Fibroblast of skin of right biceps (primary cell): ENCODE measurements at regions not wholly inside any gene's neighbourhood (a gene's known extent, or its start where the extent isn't known, plus 50 kb on each side); places are given as distances from the start of the nearest gene placed in this dataset.
"Not testable (repeated sequence)": the region's sequence is repeated elsewhere in the genome, so short reads cannot be mapped to it uniquely, and the experiment has no call there.

ENCODE experiments used
- DNase-seq: peaks from one replicate; pipeline ENCODE4 v3.0.0-alpha.2; 2013

DNA sequence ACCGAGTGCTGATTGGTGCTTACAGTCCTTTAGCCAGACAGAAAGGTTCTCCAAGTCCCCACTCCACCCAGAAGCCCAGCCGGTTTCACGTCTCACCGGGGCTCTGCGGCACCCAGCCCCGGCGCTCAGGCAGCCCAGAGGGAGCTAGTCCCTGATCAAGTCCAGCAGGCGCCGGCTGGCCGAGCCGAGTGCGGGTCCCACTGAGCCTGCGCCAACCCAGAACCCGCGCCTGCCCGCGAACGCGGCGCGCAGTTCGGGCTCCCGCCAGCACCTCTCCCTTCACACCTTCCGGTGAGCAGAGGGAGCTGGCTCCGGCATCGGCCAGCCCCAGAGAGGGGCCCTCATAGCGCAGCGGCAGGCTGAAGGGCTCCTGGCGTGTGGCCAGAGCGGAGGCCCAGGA, 481.6 kb upstream of the CHD1 start:
- DNase-seq: not testable (repeated sequence)

DNA sequence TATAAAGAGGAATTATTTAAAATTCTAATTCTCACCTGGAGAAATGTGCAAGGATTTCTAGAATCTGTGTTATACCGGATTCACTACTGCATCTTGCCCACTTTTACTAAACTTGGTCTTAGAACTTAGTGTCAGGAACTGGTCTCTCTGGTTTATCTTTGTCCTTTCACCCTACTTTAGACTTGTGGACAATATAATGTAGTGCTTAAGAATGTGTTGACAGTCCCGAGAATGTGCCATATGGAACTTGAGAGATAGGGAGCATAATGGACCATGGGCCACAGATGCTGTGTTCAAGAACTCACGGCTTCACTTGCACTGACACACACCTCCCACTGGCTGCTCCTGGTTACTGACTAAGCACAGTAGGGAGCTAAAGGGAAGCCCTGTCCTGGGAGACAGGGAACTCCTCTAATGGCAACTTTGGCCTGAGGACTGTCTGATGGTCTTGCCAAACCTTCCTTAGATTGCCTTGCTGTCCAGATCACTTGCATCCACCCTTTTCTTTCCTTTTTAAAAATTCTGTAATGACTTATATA, 476.0 kb upstream of the CHD1 start:
- not testable (repeated sequence) for DNase-seq

DNA sequence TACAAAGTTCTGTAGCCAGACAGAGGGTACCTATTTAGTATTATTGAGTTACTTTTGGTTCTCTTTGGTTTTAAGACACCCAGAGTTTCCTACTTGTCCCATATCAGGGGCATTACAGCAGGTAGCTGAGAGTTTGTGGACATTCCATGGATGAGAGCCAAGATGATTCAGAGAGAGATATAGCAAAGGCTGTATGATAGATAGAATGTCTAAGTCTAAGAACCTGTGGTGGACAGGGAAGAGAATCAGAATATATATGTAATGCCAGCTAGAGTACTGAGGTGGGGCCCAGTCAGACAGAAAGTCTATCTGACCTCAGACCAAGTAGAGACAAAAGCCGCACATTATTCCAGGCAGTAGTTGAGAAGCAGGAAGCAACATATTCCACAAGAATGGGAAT, 471.8 kb upstream of the CHD1 start:
- DNase-seq: not testable (repeated sequence)

GRCh38 chr5:99398976-99399375, 470.2 kb upstream of the CHD1 start:
- DNase-seq: no peak

DNA sequence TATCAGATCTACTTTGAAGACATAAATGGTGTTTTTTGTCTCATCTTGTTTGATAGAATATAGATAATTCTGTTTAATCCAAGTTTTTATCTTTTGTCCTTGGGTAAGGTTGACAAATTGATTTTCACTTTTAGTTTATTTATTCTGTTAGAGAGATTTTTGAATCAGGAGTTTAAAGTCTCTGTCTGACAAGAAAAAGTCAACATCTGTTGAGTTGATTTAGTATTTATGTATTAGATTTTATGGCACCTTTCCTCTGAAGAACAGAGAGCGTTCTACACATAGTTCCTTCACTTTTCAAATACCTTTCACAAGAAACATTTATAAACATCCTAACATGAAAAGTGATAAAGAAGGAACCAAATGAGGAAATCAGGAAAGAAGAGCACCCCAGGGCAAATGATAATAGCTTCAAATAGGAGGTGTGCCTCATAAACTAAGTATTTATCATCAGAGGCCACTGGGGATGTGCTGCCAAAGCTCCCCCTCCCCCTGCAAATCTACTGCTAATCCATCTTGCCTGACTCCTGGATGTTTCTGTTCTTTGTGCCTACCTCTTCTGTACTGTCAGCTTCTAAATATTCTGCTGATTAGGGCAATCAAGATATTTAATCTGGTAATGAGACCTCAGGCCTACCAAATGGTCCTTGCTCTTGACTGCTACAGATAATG, 457.7 kb upstream of the CHD1 start:
- no peak for DNase-seq

DNA sequence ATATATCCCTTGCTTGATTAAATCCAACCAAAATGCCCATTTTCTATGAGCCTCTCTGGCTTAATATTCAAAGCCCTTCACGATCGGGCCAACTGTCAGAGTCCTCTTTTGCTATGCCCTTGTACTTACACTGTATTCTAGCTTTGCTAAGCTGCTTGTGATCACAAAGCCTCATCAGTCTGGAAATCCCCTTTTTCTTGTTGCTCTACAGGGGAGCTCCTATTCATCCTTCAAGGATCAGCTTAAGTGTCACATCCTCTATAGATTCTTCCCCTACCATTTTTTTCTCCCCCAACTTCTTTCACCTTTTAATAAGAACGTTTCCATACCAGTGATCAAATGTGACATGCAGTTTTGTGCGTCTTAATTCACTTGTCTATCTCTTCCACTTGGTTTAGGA, 450.4 kb upstream of the CHD1 start:
- no peak for DNase-seq

DNA sequence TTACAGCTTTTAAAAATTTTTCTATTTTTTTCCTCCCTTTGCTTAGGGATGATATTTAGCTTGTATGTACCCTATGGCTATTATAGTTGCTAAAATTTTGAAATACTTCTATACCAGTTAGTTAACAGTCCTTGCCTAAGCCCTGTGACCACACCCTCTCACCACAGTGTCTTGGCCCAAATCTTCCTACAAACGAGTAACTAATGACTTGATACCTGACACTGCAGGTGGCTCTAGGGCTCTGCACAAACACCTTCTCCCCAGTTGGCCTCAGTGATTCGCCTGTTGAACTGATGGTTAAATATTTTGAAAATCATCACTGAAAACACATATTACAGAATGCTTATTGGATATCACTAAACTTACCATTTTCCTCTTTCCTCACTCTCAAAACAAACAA, 449.6 kb upstream of the CHD1 start:
- DNase-seq: no peak

DNA sequence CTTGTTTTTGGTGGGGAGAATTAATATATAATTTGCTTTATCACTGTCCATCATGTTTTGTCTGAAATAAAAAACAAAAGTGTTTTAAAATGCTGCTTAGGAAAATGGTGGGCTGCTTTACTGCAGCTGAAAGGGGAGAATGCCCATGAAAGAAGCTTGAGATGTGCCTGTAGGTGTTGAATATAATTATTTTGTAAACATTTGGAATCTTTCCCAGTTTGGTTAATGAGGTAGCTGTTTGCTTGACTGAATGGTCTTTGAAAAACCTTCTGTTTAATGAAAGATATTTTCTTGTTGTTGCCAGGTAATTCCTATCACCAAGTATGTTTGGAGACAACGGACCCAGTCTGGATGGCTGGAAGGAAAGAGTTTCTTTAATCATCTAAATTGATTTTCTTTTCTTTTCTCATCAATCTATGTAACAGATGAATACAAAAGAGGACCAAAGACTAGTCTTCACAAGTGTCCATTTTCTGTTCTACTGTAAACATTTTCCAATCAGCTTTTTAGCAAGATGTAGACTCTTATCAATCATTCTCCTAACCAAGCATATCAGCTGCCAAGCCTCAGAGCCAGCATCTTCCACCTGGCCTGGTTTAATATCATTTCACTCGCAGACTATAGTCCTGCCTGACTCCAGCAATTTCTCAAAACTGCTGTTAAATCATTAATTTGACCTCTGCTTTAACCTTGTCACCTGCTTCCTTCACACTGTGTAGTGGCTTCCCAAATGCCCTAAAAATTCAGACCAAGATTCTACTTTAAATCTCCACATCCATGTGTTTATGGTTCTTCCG, 441.2 kb upstream of the CHD1 start:
- no peak for DNase-seq

- no peak for DNase-seq
These were observed 439.9 kb upstream of the CHD1 start for GRCh38 chr5:99368726-99369125.

DNA sequence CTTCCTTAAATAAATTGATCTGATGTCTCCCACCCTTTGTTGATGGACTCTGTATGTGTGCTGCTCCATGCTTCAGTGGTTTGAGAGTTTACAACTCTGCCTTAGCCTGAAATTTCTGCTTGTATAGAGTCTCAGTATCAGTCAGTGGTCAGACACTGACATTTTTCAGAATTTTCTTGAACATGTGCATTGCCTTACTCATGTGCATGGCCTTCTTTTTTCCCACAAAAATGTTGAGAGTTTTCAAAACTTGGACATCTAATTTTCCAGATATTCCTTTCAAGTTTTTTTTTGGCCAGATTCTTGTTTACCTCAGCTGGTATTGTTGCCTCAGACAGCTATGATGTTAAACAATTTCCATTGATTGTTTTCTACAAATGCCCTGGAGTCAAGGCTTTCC, 427.1 kb upstream of the CHD1 start:
- DNase-seq: no peak

DNA sequence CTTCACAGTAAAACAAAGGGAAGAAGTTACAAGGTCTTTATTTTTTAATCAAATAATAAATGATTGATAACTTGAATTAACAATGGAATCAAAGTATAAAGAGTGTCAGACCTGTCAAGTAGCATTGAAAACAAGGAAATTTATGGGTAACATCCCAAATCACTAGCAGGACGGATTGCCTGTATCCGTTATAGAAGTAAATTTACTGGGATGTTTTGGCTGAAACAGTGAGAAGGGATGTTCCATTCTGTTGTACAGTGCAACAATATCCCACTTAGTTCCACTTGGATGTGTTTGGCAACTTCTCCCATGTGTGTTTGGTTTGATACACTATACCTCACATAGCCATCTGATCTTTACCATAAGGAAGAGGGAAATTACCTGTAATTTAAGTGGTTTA, 421.0 kb upstream of the CHD1 start:
- no peak for DNase-seq

DNA sequence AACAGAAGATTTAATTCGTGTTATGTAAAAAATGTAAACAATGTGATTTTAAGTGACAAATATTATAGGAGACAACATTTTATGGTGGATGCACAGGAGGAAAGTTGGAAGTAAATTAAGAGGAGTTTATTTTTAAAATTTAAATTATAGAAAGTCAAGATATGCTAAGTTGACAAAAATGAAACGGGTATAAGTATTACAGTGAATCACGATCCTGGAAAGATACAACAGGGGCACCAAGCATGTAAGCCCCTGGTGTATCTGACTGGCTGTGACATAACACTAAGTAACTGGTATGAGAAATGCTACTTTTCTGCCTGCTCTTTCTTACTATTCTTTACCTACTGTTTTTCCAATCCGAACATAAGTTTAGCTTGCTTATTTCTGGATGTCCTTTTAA, 419.8 kb upstream of the CHD1 start:
- no peak for DNase-seq

- not testable (repeated sequence) for DNase-seq
These were observed 411.0 kb upstream of the CHD1 start for GRCh38 chr5:99339758-99340157.

- no peak for DNase-seq
These were observed 406.1 kb upstream of the CHD1 start for GRCh38 chr5:99334936-99335335.

DNA sequence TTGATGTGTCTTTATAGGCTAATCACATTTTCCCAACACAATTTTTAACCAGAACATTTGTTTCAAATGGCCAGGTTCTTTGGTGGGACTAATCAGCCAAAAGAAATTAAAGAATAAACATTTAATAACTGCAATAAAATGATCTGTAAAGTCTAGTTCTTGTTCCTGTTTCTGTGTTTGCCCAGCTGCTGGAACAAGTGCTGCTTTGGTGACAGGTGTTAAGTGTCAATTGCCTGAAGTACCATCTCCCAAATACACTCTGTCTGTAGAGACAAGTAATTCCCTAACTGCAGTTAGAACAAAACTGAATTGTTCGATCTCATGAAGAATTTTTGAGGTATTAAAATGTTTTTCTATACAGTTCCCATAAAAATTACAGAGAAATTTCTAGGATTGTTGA, 402.3 kb upstream of the CHD1 start:
- no peak for DNase-seq

DNA sequence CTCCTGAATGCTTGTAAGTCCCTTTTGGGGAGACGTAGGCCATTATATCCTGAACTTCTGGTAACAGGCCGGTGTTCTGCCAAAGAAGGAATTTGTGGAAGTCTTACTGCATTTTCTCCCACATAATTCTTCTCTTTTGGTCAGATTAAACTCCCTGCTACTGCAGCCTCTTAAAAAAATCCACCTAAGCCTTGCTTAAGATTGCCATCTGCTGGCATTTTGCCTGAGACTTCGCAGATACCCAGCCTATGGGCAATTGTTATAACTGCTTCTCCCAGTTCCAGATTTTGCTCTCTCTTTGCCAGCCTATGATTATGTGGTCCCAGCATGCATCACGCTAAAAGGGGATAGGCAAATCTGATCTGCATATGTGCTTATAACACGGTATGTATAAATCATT, 391.6 kb upstream of the CHD1 start:
- DNase-seq: no peak

DNA sequence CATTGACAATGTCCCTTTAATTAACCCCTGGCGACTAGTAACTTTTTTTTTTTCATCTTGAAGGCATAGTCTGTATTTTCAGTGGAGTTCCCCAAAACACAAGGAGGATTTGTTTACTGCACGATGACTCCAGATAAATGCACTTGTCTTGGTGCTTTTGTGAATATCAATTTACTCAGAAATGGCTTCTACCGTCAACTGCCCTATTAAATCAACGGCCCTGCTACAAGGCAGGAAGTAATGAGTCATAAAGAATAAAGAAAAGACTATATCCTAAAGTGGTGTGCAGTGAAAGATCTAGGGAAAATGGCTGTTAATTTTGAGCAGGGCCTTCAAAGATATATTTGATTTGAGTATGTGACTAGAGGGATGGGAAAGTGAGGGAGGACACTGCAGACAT, 388.3 kb upstream of the CHD1 start:
- no peak for DNase-seq

GRCh38 chr5:99316484-99316883, 387.7 kb upstream of the CHD1 start:
- no peak for DNase-seq

DNA sequence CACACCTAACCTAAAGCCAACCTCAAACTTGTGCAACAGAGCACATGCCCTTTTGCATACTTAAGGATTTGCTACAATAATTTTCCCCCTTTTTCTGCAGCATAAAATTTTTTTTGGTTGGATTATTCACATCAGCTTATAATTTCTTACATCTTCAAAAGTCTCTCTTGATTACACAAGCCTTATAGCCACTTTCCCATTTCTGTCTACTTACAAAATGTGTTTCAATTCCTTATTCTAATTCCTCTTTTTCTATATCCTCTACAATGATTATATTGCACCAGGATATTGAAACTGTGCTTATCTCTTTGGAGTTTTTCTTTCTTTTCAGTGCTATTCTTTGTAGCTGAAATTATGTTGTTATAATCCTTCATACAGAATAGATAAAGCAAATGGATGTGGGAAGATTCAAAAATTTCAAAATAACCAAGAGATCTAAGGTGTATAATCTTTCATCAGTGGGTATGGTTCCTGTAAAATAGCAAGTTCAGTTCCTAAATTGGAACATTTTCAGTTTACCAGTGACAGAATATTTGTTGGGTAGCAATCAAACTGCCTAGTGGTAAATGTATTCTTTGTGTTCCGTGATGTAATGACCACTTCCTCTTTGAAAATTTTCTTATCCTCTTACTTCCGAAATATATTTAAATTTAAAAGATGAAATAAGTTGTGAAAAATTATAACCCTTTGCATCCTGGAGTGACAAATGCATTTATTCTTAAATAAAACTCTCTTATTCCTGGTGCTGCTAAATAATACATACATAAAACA, 386.8 kb upstream of the CHD1 start:
- no peak for DNase-seq

DNA sequence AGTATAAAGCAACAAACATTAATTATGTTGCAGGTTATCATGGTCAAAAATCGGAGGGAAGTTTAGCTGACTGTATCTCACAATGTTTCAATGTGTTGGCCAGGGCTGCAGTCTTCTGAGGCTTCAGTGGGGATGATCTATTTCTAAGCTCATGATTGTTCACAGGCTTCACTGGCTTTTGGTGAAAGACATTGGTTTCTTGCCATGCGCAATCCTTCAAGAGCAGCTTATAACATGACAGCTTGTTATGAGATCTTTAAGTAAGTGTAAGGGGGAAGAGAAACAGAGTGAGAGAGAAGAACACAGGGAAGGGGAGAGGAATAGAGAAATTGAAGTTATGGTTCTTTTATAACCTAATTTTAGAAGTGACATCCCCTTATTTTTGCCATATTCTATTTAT, 385.9 kb upstream of the CHD1 start:
- no peak for DNase-seq

GRCh38 chr5:99308131-99308530, 379.3 kb upstream of the CHD1 start:
- no peak for DNase-seq

- DNase-seq: no peak
These were observed 376.3 kb upstream of the CHD1 start for GRCh38 chr5:99305045-99305580.

GRCh38 chr5:99285606-99286005, 356.8 kb upstream of the CHD1 start:
- DNase-seq: no peak
